HG03060 (cell line): ENCODE measurements at regions not wholly inside any gene's neighbourhood (a gene's known extent, or its start where the extent isn't known, plus 50 kb on each side); places are given as distances from the start of the nearest gene placed in this dataset.
"Not testable (repeated sequence)": the region's sequence is repeated elsewhere in the genome, so short reads cannot be mapped to it uniquely, and the experiment has no call there.

ENCODE experiments used
- ATAC-seq: cut with Tn5 transposase; IDR thresholded peaks from one replicate; pipeline ENCODE4 v1.9.1; 2021; ENCODE audit warnings: low read depth, moderate number of reproducible peaks; ENCODE audit not compliant: unreplicated experiment

DNA sequence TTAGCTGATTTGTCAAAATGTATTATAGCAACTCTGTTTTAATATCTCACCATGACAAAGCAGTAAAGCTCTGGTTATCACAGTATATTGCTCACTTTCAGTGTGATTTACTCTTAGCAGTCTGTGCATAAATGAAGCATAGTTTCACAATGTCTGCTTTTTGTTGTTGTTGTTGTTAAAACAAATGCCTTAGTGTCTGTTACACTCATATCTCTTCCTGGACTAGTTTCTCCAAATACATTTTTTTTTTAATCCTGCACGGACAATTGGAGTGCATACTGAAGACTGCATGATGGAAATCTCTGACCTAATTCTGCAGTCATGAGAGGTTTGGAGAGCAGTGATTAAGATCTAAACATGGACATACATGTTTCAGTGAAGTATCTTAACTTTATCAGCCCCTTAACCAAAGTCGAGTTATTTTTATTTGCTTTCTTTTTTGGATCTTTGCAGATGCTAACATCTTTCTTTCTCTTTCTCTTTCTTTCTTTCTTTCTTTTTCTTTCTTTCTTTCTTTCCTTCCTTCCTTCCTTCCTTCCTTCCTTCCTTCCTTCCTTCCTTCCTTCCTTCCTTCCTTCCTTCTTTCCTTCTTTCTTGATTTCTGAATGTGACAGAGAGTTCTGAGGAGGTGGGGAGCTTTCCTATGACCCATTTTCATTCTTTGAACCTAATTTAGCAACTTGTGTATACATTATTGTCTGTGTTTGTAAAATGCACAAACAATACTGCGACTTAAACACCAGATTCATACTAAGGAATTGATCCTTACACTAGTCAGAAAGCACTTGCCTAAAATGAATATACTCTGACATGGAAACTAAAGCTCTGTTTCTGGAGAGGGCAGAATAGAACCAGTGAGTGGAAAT is 161.5 kb upstream of the AGR3 start:
- no peak for ATAC-seq

DNA sequence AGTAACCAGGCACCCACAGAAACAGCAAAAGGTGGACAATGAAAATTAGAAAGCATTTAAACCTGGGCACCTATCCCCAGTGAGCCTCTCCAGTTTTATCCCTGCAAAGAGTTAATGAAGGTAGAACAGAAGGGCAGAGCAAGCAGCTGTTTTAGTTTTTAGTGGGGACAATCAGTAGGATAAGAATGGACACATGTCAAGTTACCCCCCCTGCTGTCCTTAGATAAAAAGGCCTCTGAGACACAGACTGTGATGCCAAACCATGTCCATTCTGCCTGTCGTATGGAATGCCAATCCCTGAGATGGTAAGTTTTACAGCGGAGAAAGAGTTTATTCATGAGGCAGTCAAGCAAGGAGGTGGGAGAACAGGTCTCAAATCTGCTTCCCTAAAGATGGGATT is 162.6 kb upstream of the AGR3 start:
- ATAC-seq = no peak

DNA sequence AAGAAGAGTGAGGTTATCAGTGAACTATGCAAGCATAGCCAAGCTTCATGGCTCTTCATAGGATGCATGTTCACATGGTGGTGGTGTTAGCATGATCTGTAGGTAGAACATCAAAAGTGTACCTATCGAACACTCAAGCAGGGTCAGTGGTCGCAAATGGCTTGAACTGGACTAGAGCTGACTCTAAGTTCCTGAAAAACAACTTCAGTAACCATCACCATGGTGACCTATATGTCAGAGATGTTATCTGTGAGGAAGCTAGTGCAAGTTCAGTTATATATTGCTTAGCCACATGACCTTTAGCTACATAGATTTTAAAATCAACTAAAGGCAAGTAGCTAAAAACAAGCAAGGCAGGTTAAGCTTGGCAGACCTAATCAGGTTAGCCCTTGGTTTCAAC is 163.1 kb upstream of the AGR3 start:
- ATAC-seq = no peak

DNA sequence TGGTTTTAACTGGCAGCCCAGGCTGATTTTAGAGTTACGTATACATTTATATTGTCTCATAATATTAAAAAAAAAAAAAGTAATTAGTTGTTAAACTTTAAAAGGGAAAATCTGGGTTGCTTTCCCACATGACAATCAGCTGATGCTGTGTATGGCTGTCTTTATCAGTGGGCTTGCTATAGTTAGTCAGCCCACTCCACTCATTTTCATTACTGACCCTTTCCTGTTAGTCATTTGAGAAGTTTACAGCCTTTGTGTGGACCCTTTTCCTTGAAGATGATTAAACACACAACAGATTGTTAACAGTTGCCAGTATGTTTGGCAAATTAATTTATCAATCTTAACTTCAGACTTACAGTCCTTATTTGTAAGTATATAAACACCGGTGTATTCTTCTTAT is 164.5 kb upstream of the AGR3 start:
- ATAC-seq = no peak

DNA sequence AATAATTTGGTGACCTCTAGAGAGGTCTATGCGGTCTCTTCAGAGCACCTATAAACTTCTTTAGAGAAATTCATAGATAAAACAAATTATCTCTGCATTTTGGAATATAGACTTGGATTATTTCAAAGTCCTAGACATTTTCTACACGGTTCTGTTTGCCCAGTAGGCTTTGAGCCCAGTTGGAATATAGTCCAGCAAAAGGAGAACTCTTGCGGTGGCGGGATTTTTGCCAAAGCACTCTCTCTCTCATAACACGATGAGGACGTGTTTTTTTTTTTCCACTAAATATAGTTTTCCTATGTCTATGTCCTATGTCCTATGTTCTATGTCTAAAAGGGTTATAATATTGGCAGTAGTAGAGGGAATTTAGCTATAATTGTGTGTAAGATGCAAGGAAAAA is 164.9 kb upstream of the AGR3 start:
- no peak for ATAC-seq

DNA sequence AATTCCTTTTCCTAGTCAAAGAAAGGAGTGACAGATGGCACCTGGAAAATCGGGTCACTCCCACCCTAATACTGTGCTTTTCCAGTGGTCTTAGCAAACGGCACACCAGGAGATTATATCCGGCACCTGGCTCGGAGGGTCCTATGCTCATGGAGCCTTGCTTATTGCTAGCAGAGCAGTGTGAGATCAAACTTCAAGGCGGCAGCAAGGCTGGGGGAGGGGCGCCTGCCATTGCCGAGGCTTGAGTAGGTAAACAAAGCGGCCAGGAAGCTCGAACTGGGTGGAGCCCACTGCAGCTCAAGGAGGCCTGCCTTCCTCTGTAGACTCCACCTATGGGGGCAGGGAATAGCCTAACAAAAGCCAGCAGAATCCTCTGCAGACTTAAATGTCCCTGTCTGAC is 171.4 kb upstream of the AGR3 start:
- ATAC-seq = not testable (repeated sequence)

DNA sequence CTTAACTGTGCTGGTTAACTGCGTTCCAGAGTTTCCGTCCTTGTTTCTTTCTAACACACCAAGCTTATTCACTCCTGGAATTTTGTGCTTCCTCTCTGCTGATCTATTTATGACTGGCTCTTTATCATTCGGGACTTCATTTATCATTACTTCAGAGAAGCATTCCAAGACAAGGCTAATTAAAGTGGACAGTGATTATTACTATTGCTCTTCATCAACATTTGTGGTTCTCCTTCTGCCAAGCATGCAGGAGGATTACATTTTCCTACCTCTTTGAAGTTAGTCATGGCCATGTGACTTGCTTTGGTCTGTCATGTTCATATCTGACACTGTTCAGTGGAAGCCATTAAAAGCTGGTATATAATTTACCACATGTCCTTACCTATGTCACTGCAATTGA is 172.4 kb upstream of the AGR3 start:
- ATAC-seq = no peak

DNA sequence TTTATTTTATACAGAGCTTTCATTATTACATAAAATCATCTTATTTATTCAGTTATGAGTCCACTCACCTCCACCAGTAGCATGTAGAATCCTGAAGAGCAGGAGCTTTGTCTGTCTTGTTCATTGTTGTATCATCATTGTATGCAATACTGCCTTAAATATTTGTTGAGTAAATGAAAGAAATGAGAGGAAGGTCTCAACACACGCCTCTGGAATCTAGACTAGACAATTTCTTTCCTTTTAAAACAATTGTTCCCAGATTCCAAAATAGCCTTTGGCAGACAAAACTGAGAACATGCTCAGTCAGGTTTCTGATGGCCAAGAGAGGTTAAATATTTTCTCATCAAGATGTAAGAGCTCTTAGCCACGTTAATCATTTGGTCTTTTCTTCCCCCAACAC is 173.1 kb upstream of the AGR3 start:
- no peak for ATAC-seq

DNA sequence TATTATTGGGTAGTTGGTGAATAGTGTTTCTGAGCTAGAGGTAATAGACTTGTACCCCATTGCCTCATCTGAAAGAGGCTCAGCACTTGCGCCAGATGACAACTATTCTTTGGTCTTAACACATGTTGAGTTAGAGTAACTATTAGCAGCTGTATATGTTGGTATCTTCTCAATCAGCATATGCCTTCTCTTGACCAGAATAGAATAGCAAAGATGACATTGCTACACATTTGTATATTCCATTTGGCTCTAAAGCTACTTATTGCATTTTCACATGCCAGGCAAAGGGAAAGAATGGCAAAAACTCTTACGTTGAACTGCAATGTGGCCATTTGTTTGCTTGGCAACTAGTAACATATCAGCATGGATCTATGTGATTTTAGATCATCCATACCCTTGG is 173.8 kb upstream of the AGR3 start:
- ATAC-seq = no peak

DNA sequence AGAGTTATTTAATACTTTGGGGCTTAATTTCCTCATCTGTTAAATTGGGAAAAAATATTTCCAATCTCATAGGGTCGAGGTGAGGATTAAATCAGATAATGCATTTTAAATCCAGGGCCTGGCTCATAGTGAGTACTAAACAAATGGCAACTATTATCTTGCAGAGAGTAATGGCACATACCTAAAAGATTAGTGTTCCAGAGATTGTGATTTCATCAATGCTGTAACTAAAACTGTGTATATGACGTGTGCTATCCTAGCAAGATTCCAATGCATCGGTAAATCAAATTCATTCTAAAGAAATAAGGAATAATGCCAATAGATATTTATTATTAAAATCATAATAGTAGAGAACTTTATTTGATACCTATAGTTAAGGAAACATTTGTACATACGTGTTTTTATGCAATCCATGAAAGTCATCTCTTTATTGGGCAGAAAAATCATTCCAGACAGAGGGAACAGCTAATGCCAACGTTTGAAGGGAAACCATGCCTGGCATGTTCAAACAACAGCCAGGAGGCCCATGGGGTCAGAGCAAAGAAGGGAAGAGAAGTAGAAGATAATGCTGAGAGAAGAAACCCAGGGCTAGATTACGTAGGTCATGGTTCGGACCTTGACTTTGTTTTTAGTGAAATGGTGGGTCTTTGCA is 174.8 kb upstream of the AGR3 start:
- ATAC-seq = no peak

DNA sequence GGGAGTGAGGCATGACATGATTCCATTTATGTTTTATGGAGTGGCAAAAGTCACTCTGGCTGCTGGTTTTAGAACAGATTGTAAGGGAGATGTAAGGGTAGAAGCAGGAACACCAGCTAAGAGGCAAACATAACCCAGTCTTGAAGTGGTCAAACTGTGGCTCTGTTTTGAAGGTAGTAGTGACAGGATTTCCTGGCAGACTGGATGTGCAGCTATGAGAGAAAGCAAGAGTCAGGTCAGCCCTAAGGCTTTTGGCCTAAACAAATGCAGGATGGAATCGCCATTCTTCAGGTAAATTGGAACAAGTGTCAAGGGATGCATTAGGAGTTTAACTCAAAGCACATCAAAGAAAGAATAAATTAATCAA is 175.3 kb upstream of the AGR3 start:
- ATAC-seq = no peak

DNA sequence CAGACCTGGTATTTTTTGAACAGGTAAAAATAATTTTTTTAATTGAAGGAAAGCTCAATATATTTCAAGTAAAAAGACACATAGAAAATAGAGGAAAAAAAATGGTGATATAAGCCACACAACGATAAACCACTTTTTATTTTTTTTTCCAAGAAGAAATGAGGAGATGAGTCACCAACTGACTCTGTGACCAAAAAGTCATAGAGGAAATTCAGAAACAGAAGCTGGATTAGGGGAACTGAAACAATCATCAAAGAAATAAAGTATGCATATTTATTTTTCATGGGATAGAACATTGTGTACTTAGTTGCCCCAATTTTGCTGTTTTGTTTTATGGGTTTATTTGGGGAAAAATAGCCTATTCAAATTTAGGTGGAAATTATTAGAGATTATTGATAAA is 176.8 kb upstream of the AGR3 start:
- no peak for ATAC-seq

DNA sequence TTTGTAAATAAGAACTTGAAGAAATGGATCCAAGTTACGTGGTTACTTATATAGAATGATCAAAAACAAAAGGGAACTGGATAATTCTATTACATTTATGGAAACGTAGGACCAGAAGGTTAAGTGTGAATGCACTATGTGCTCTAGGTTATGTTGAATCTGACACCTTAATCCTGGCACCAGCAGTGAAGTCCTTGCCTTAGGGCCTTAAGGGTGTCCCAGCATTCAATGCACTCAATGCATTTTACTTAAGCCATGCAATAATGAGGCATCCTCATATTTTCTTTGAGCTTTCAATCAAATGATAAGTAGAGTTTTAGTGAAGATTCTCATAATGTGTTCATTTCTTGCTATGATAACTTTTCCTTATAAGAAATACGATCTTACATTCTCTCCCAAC is 178.3 kb upstream of the AGR3 start:
- no peak for ATAC-seq

DNA sequence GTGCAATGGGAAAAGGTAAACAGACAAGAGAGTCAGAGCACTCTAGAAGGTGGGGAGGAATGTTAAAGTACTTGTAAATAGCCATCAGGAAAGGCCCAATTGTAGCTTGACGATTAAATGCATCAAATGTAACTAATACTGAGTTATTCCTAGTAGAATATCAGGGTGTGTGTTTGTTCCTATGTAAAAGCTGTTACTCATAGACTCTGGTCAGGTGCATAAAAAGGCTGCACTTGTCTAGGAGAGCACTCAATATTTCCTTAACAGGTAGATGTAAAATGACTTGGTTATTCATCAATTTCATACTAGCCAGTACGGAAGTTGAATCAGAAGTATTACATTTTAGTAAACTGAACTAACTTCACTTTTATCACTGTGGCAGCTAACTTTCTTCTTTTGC is 179.7 kb upstream of the AGR3 start:
- ATAC-seq = no peak

DNA sequence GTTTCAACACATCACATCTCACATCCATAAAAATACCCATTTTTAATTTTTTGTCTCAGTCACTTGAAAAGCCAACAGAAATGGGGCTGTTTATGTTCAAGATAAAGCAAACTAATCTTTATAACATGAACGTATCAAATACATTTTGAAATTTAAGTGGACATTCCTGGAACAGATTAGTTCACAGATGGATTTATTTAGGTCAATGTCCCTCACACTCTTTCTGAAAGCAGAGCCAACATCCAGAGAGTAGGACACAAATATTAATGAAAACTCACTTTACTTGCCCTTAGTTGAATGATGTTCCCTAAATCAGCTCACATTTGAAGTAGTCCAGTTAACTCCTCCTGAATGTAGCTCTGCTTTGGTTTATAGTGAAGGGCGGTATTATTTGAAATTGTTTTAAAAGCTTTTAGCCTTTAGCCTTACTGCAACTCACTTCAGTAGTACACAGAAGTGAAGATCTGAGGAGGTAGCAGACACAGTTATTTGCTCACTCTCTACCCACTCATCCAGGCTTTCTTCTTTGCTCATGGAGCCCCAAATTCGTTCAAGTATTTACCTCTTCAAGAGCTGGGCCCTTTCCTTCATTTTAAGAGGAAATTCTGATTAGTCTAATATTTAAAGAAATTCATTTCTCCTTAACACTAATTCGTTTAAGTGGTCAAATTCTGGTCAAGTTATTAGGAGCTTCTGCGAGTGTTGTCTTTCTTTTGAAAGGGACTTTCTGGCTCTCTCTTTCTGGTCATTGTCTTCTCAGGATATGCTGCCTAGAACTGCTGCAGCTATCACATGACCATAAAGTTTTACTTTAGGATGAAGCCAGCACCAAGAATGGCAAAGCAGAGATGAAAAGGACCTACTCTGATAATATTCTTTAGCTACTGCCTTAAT is 180.6 kb upstream of the AGR3 start:
- ATAC-seq = no peak

DNA sequence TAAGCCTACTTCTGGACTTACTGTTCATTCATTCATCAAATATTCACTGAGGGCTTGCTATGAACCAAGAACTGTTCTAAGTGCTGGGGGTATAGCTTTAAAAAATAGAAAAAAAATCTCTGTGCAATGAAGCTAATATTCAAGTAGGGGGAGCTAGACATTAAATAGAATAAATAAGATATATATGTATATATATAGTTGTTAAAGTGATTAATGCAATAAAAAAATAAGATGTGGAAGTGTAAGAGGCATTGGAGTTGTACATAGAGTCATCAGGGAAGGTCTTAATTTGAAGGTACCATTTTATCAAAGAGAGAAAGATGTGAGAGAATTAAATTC is 181.2 kb upstream of the AGR3 start:
- ATAC-seq = no peak

DNA sequence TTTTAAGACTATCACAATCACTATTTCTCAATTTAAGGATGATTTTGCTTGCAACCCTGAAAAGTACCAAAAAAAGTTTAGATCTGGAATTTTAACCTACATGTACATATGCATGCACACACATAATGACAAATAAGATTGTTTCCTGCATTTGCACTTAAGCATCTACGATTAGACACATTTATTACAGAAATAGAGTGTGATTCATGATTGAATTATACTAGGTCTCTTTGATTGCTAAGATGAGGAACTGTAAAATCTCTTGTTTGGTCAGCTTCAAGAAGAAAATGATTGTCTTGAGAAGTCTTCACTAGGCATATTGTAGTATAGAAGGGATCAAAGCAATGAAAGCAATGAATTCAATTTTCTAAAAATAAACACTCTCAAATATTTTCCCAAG is 185.9 kb upstream of the AGR3 start:
- ATAC-seq = no peak

DNA sequence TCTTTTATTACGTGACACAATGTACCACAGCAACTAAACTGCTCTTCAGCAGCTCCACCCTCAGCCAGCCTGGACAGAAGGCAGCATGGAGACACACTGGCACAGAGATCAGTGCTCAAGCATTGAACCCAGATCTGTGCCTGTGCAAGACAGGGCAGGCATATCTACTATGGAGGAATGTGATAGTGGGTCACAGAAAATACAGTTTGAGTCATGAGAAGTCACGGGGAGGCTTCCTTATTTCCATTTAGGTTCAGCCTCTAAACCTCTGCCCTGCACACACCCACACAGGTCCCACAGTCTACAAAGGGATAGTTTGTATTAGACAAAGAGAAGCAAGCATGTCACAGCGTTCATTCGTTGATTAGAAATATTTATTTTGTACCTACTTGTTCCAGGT is 187.4 kb upstream of the AGR3 start:
- ATAC-seq = peak; percentile 36

DNA sequence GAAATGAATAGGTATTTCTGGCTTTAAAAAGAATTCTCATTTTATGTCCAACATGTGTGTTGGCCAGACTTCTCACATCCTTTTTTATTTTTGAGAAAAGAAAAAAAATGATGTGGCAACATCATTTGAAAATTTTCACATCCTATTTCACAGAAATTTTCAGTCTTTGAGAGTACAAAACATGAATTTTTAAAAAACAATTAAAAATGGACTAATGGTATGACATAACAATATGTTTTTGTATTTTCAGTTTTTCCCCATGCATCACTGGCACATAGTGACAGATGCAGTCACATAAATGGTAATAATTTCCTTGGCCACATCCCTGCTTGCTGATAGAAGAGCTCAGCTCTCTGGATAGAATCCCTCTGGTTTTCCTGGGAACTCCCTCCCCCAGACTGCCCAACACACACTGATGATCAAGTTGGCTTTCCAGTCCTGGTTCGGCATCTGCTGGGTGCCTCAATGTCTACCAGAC is 188.5 kb upstream of the AGR3 start:
- no peak for ATAC-seq

DNA sequence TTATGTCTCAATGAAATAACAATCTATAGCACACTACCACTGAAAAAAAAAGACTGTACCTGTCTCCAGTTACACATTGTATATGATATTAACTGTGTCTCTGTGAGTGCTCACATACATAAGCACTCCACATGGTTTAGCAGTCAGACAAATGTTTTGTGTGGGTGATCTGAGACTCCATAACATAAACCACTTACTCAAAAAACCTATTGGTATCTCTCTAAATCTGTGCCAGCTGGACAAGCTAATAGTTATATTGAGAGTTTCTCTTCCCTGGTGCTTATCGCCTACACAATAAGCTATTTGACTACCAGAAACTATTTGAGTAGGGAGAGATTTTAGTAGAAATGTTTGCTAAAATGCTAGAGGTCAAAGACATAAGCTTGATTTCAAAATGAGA is 190.1 kb upstream of the AGR3 start:
- peak; percentile 42 for ATAC-seq

DNA sequence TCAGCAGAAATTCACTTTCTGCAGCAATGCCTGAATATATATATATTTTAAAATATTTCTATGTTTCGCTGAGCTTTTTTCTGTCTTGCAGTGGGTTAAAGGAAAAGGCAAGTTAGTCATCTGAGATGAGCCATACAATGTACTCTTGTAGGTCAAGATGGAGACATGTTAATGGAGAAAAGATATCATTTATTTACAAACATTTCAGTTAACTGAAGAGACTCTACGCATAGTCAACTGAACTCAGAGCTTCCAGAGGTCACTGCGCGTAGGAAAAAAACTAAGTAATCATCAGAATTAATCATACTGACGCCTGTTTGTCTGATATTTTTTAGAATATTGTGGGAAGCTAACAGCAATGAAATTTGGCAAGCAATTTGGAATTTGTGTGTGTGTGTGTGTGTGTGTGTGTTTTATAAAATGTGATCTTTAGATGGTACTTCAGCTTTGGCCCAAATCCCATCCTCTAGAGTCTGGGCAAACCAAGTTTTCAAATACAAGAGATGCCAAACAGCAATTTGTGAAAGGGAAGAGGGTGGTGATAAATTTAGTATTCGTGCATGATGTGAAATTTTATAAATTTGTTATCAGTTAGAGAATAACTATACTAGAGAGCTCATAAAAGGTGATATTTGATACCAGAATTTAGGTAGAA is 193.9 kb upstream of the AGR3 start:
- ATAC-seq = no peak
